ENCODE measurements at regions not wholly inside any gene's neighbourhood (a gene's known extent, or its start where the extent isn't known, plus 50 kb on each side); places are given as distances from the start of the nearest gene placed in this dataset.

DNA sequence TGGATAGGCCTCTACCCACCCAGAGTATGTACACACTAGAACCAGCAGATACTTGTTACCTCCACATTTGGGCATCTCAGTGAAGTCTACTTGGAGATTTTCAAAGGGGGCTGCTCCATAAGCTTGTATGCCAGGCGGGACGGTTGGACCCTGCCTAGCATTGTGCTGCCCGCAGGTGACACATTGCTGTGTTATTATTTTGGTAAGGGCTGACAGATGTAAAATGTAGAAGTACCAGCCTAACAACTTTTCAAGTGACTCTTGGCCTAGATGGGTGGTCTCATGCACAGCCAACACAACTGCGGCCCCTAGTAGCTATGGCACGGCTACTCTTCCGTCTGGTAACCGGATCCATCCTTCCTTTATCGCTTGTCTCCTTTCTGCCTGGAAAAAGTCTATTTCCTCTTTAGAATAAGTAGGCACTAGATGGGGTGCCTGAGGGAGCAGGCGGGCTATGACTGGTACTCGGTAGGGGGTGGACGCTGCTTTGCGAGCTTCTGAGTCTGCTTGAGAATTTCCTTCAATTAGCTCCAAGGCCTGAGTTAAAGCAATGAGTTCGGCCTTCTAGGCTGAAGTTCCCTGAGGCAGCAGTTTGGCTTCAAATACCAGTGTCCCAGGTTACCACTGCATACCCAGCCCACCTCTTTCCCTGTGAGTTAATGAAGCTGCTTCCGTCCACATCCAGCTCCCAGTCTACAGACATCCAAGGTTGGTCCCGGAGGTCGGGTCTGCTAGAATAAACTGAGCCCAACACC lies 405.3 kb downstream of the TGFB2 start:
- no peak for TF ChIP-seq EZH2 (IDR thresholded peaks at IDR 0.05; ENCODE audit: low read length, missing control alignments)
- no peak for TF ChIP-seq CTCF (conservative IDR thresholded peaks at IDR 0.05 in 1 of 2, IDR thresholded peaks at IDR 0.05 in 1 of 2; ENCODE audit: low read depth in 1 of 2, low read length in 2 of 2)
- Histone ChIP-seq H3K9me3 (ENCODE audit: control insufficient read depth, insufficient read depth, low read depth, low read length) (no peaks in the 10 kb centered on the region), H3K27ac (ENCODE audit: insufficient read depth, low read length) (no peak overlapping the region), H3K4me3 (replicated peaks in 1 of 4; ENCODE audit: control extremely low read depth in 1 of 4, insufficient read depth in 1 of 4, low read depth in 3 of 4, low read length in 4 of 4) (no peak overlapping the region), H3K36me3 (ENCODE audit: control insufficient read depth, insufficient read depth, low read length) (no peaks in the 10 kb centered on the region), H3K79me2 (ENCODE audit: control insufficient read depth, insufficient read depth, low read length) (no peaks in the 10 kb centered on the region), H3K9ac (ENCODE audit: insufficient read depth, low read length) (no peak overlapping the region), H2AFZ (ENCODE audit: low read length) (no peak overlapping the region), H3K4me2 (ENCODE audit: extremely low read depth, insufficient read depth, low read length) (no peak overlapping the region), H4K20me1 (ENCODE audit: control insufficient read depth, extremely low read depth, insufficient read depth, low read length) (no peaks in the 10 kb centered on the region), H3K27me3 (ENCODE audit: control insufficient read depth, insufficient read depth, low read length) (no peaks in the 10 kb centered on the region), H3K4me1 (ENCODE audit: control insufficient read depth, extremely low read depth, insufficient read depth, low read length) (no peaks in the 10 kb centered on the region)
- DNase-seq (ENCODE audit: low read depth in 2 of 2) = no peak

GRCh38 chr1:218751208-218751948 lies 406.2 kb downstream of the TGFB2 start:
- no peaks in the 10 kb centered on the region for H4K20me1 ChIP-seq (ENCODE audit: control insufficient read depth, extremely low read depth, insufficient read depth, low read length)
- H3K79me2 ChIP-seq (ENCODE audit: control insufficient read depth, insufficient read depth, low read length) = no peaks in the 10 kb centered on the region
- TF ChIP-seq EZH2 (IDR thresholded peaks at IDR 0.05; ENCODE audit: low read length, missing control alignments) (no peak), CTCF (conservative IDR thresholded peaks at IDR 0.05 in 1 of 2, IDR thresholded peaks at IDR 0.05 in 1 of 2; ENCODE audit: low read depth in 1 of 2, low read length in 2 of 2) (no peak)
- no peak overlapping the region for H3K27ac ChIP-seq (ENCODE audit: insufficient read depth, low read length)
- H2AFZ ChIP-seq (ENCODE audit: low read length) = no peak overlapping the region
- no peaks in the 10 kb centered on the region for H3K36me3 ChIP-seq (ENCODE audit: control insufficient read depth, insufficient read depth, low read length)
- H3K4me3 ChIP-seq (replicated peaks in 1 of 4; ENCODE audit: control extremely low read depth in 1 of 4, insufficient read depth in 1 of 4, low read depth in 3 of 4, low read length in 4 of 4) = no peak overlapping the region
- no peaks in the 10 kb centered on the region for H3K4me1 ChIP-seq (ENCODE audit: control insufficient read depth, extremely low read depth, insufficient read depth, low read length)
- no peaks in the 10 kb centered on the region for H3K9me3 ChIP-seq (ENCODE audit: control insufficient read depth, insufficient read depth, low read depth, low read length)
- no peak overlapping the region for H3K9ac ChIP-seq (ENCODE audit: insufficient read depth, low read length)
- no peaks in the 10 kb centered on the region for H3K27me3 ChIP-seq (ENCODE audit: control insufficient read depth, insufficient read depth, low read length)
- no peak for DNase-seq (ENCODE audit: low read depth in 2 of 2)
- no peak overlapping the region for H3K4me2 ChIP-seq (ENCODE audit: extremely low read depth, insufficient read depth, low read length)

DNA sequence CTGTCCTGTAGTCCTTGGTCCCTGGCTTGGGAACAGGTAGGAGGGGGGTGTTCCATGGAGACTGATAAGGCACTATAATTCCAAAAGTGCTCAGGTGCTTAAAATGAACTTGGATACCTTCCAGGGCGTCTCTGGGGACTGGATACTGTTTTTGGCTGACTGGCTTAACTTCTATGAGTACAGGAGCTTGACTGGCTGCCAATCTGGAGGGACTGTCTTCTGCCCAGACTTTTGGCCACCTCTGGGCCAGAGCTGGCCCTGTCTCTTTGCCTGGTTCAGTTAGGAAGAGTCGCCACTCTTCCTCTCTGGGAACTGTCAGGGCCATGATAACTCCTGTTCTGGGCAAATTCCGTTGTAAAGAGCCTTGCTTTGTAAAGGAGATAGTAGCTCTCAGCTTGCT lies 407.0 kb downstream of the TGFB2 start:
- H2AFZ ChIP-seq (ENCODE audit: low read length) = no peak overlapping the region
- DNase-seq (ENCODE audit: low read depth in 2 of 2) = no peak
- H3K4me2 ChIP-seq (ENCODE audit: extremely low read depth, insufficient read depth, low read length) = no peak overlapping the region
- H3K4me3 ChIP-seq (replicated peaks in 1 of 4; ENCODE audit: control extremely low read depth in 1 of 4, insufficient read depth in 1 of 4, low read depth in 3 of 4, low read length in 4 of 4) = no peak overlapping the region
- no peaks in the 10 kb centered on the region for H3K4me1 ChIP-seq (ENCODE audit: control insufficient read depth, extremely low read depth, insufficient read depth, low read length)
- no peak overlapping the region for H3K9ac ChIP-seq (ENCODE audit: insufficient read depth, low read length)
- no peaks in the 10 kb centered on the region for H4K20me1 ChIP-seq (ENCODE audit: control insufficient read depth, extremely low read depth, insufficient read depth, low read length)
- TF ChIP-seq EZH2 (IDR thresholded peaks at IDR 0.05; ENCODE audit: low read length, missing control alignments) = no peak
- no peak for TF ChIP-seq CTCF (conservative IDR thresholded peaks at IDR 0.05 in 1 of 2, IDR thresholded peaks at IDR 0.05 in 1 of 2; ENCODE audit: low read depth in 1 of 2, low read length in 2 of 2)
- no peaks in the 10 kb centered on the region for H3K27me3 ChIP-seq (ENCODE audit: control insufficient read depth, insufficient read depth, low read length)
- no peaks in the 10 kb centered on the region for H3K36me3 ChIP-seq (ENCODE audit: control insufficient read depth, insufficient read depth, low read length)
- no peaks in the 10 kb centered on the region for H3K79me2 ChIP-seq (ENCODE audit: control insufficient read depth, insufficient read depth, low read length)
- H3K27ac ChIP-seq (ENCODE audit: insufficient read depth, low read length) = no peak overlapping the region
- no peaks in the 10 kb centered on the region for H3K9me3 ChIP-seq (ENCODE audit: control insufficient read depth, insufficient read depth, low read depth, low read length)
